HUES64 (cell line): ENCODE measurements at regions not wholly inside any gene's neighbourhood (a gene's known extent, or its start where the extent isn't known, plus 50 kb on each side); places are given as distances from the start of the nearest gene placed in this dataset.

ENCODE experiments used
- H3K27ac ChIP-seq: 2 replicates; pipeline ENCODE4 v1.7.0; 2013; ENCODE audit warnings: low read depth, low read length, inconsistent platforms
- H3K27me3 ChIP-seq: 2 replicates; pipeline ENCODE4 v1.6.1; 2013; ENCODE audit warnings: mild to moderate bottlenecking, low read length; ENCODE audit not compliant: insufficient read depth
- H3K36me3 ChIP-seq: 2 replicates; pipeline ENCODE4 v1.6.1; 2013; ENCODE audit warnings: mild to moderate bottlenecking, low read length; ENCODE audit not compliant: insufficient read depth
- H3K4me1 ChIP-seq: 2 replicates; pipeline ENCODE4 v1.6.1; 2013; ENCODE audit warnings: mild to moderate bottlenecking, low read length, moderate library complexity; ENCODE audit not compliant: insufficient read depth
- H3K4me3 ChIP-seq: 2 replicates; pipeline ENCODE4 v1.5.1; 2013; ENCODE audit warnings: mild to moderate bottlenecking, low read length, moderate library complexity
- H3K9ac ChIP-seq: 2 replicates; pipeline ENCODE4 v1.6.1; 2013; ENCODE audit warnings: mild to moderate bottlenecking, low read depth, low read length
- H3K9me3 ChIP-seq: 2 replicates; pipeline ENCODE4 v1.6.1; 2013; ENCODE audit warnings: low read depth, low read length; ENCODE audit not compliant: insufficient read depth
- WGBS: fragments of 150-250, 120-280 bp; methylation state at CpG from one replicate; pipeline ENCODE4 v1.1.7; 2013; ENCODE audit warnings: missing lambda C conversion rate; 5-methylcytosine and 5-hydroxymethylcytosine counted together

GRCh38 chr15:47824147-47824546, 106.8 kb downstream of the SEMA6D start:
- no peaks in the 10 kb centered on the region for H3K9me3 ChIP-seq
- H3K27ac ChIP-seq = no peak overlapping the region
- no peaks in the 10 kb centered on the region for H3K27me3 ChIP-seq
- H3K4me3 ChIP-seq = no peak overlapping the region
- WGBS = 94% methylated on average over 4 of the region's 4 CpGs
- H3K4me1 ChIP-seq = peaks cover 9% of the 10 kb centered on the region; the same call in 1 of the 2 replicates
- H3K9ac ChIP-seq = no peak overlapping the region
- no peaks in the 10 kb centered on the region for H3K36me3 ChIP-seq

GRCh38 chr15:47829667-47830066, 112.4 kb downstream of the SEMA6D start:
- no peaks in the 10 kb centered on the region for H3K36me3 ChIP-seq
- no peaks in the 10 kb centered on the region for H3K27me3 ChIP-seq
- H3K9me3 ChIP-seq = 0 out of 2 replicates have a peak, but pooled peaks cover 3% of the 10 kb centered on the region
- WGBS = 93% methylated on average over 1 of the region's 1 CpG
- H3K4me3 ChIP-seq = no peak overlapping the region
- no peak overlapping the region for H3K9ac ChIP-seq
- H3K27ac ChIP-seq = no peak overlapping the region
- no peaks in the 10 kb centered on the region for H3K4me1 ChIP-seq

- WGBS = 76% methylated on average over 1 of the region's 1 CpG
These were observed 116.8 kb downstream of the SEMA6D start for GRCh38 chr15:47834093-47834492.

GRCh38 chr15:47839233-47839825, 122.0 kb downstream of the SEMA6D start:
- no peaks in the 10 kb centered on the region for H3K27me3 ChIP-seq
- no peak overlapping the region for H3K9ac ChIP-seq

More at GRCh38 chr15:47834093-47834492, 116.8 kb downstream of the SEMA6D start:
- Histone ChIP-seq H3K4me3 (no peak overlapping the region), H3K9ac (no peak overlapping the region), H3K4me1 (no peaks in the 10 kb centered on the region), H3K27ac (no peak overlapping the region), H3K9me3 (peaks cover 6% of the 10 kb centered on the region; the same call in 1 of the 2 replicates), H3K27me3 (no peaks in the 10 kb centered on the region), H3K36me3 (no peaks in the 10 kb centered on the region)

GRCh38 chr15:47843124-47843663, 125.9 kb downstream of the SEMA6D start:
- H3K4me1 ChIP-seq = no peaks in the 10 kb centered on the region
- 93% methylated on average over 4 of the region's 4 CpGs for WGBS
- H3K27me3 ChIP-seq = no peaks in the 10 kb centered on the region
- no peak overlapping the region for H3K4me3 ChIP-seq
- no peaks in the 10 kb centered on the region for H3K36me3 ChIP-seq
- no peak overlapping the region for H3K27ac ChIP-seq
- no peaks in the 10 kb centered on the region for H3K9me3 ChIP-seq
- H3K9ac ChIP-seq = no peak overlapping the region

More at GRCh38 chr15:47839233-47839825, 122.0 kb downstream of the SEMA6D start:
- Histone ChIP-seq H3K27ac (no peak overlapping the region), H3K36me3 (no peaks in the 10 kb centered on the region), H3K4me1 (no peaks in the 10 kb centered on the region), H3K4me3 (no peak overlapping the region), H3K9me3 (peaks cover 3% of the 10 kb centered on the region; the same call in 1 of the 2 replicates)
- 93% methylated on average over 6 of the region's 6 CpGs for WGBS

GRCh38 chr15:47844437-47844836, 127.1 kb downstream of the SEMA6D start:
- Histone ChIP-seq H3K4me1 (no peaks in the 10 kb centered on the region), H3K9me3 (no peaks in the 10 kb centered on the region), H3K9ac (no peak overlapping the region), H3K36me3 (no peaks in the 10 kb centered on the region), H3K27ac (no peak overlapping the region), H3K27me3 (no peaks in the 10 kb centered on the region), H3K4me3 (no peak overlapping the region)
- WGBS = 84% methylated on average over 1 of the region's 2 CpGs

GRCh38 chr15:47846128-47846868, 129.0 kb downstream of the SEMA6D start:
- Histone ChIP-seq H3K27me3 (no peaks in the 10 kb centered on the region), H3K36me3 (no peaks in the 10 kb centered on the region), H3K27ac (no peak overlapping the region), H3K9me3 (no peaks in the 10 kb centered on the region), H3K4me1 (no peaks in the 10 kb centered on the region), H3K9ac (no peak overlapping the region), H3K4me3 (no peak overlapping the region)
- no CpG with 5 or more reads among the region's 2 CpGs for WGBS

GRCh38 chr15:47846876-47847275, 129.6 kb downstream of the SEMA6D start:
- no peak overlapping the region for H3K27ac ChIP-seq
- H3K9ac ChIP-seq = no peak overlapping the region
- no peaks in the 10 kb centered on the region for H3K9me3 ChIP-seq
- WGBS = 86% methylated on average over 3 of the region's 3 CpGs
- H3K4me1 ChIP-seq = no peaks in the 10 kb centered on the region
- no peaks in the 10 kb centered on the region for H3K36me3 ChIP-seq
- no peaks in the 10 kb centered on the region for H3K27me3 ChIP-seq
- H3K4me3 ChIP-seq = no peak overlapping the region

- 0 out of 2 replicates have a peak, but pooled peaks cover 6% of the 10 kb centered on the region for H3K4me1 ChIP-seq
- H3K36me3 ChIP-seq = no peaks in the 10 kb centered on the region
- no peak overlapping the region for H3K27ac ChIP-seq
- 95% methylated on average over 5 of the region's 5 CpGs for WGBS
- no peak overlapping the region for H3K4me3 ChIP-seq
- no peaks in the 10 kb centered on the region for H3K9me3 ChIP-seq
- no peaks in the 10 kb centered on the region for H3K27me3 ChIP-seq
- H3K9ac ChIP-seq = no peak overlapping the region
These were observed 138.8 kb downstream of the SEMA6D start for GRCh38 chr15:47856071-47856470.

- Histone ChIP-seq H3K36me3 (no peaks in the 10 kb centered on the region), H3K9ac (no peak overlapping the region), H3K4me3 (no peak overlapping the region), H3K4me1 (peaks cover 17% of the 10 kb centered on the region), H3K27me3 (no peaks in the 10 kb centered on the region), H3K27ac (no peak overlapping the region), H3K9me3 (no peaks in the 10 kb centered on the region)
- 94% methylated on average over 5 of the region's 5 CpGs for WGBS
These were observed 139.9 kb downstream of the SEMA6D start for GRCh38 chr15:47857014-47857775.

- H3K4me1 ChIP-seq = peaks cover 20% of the 10 kb centered on the region
- H3K4me3 ChIP-seq = no peak overlapping the region
- no peak overlapping the region for H3K9ac ChIP-seq
- no peaks in the 10 kb centered on the region for H3K9me3 ChIP-seq
- no peaks in the 10 kb centered on the region for H3K36me3 ChIP-seq
- WGBS = 96% methylated on average over 3 of the region's 3 CpGs
- no peak overlapping the region for H3K27ac ChIP-seq
- no peaks in the 10 kb centered on the region for H3K27me3 ChIP-seq
These were observed 140.5 kb downstream of the SEMA6D start for GRCh38 chr15:47857776-47858167.
